ENCODE measurements at regions not wholly inside any gene's neighbourhood (a gene's known extent, or its start where the extent isn't known, plus 50 kb on each side); places are given as distances from the start of the nearest gene placed in this dataset.

GRCh38 chr5:7272408-7272965 is 123.5 kb upstream of the ADCY2 start:
- TF ChIP-seq CTCF (IDR thresholded peaks at IDR 0.05; ENCODE audit: insufficient read depth, low read length) (no peak), REST (IDR thresholded peaks at IDR 0.05; ENCODE audit: insufficient replicate concordance, low read depth) (no peak)
